Epithelial cell of esophagus (primary cell): ENCODE measurements at regions not wholly inside any gene's neighbourhood (a gene's known extent, or its start where the extent isn't known, plus 50 kb on each side); places are given as distances from the start of the nearest gene placed in this dataset.

Source experiments
- DNase-seq: peaks from one replicate; pipeline ENCODE4 v3.0.0; 2010; ENCODE audit warnings: low read depth
- H3K4me3 ChIP-seq: 2 replicates; pipeline ENCODE4 v1.5.1; 2011; ENCODE audit warnings: mild to moderate bottlenecking, low read length, control low read depth
- CTCF ChIP-seq: IDR thresholded peaks from 2 replicates; pipeline ENCODE4 v1.5.1; 2011; ENCODE audit warnings: low read depth, mild to moderate bottlenecking, low read length, control low read depth, inconsistent platforms; ENCODE audit not compliant: insufficient read depth; ENCODE audit errors: missing control alignments

GRCh38 chr3:194933465-194933864, 247.8 kb downstream of the FAM43A start:
- no peak for DNase-seq
- TF ChIP-seq CTCF, result no peak

GRCh38 chr3:194935061-194935460, 249.4 kb downstream of the FAM43A start:
- peak; percentile 57 for DNase-seq
- TF ChIP-seq CTCF, result no peak

More at GRCh38 chr3:194933465-194933864, 247.8 kb downstream of the FAM43A start:
- H3K4me3 ChIP-seq, result no peak overlapping the region

GRCh38 chr3:194935632-194936470, 250.2 kb downstream of the FAM43A start:
- no peak overlapping the region for H3K4me3 ChIP-seq
- TF ChIP-seq CTCF, result no peak
- no peak for DNase-seq

More at GRCh38 chr3:194935061-194935460, 249.4 kb downstream of the FAM43A start:
- no peak overlapping the region for H3K4me3 ChIP-seq

GRCh38 chr3:194936659-194937058, 251.0 kb downstream of the FAM43A start:
- no peak for TF ChIP-seq CTCF
- H3K4me3 ChIP-seq, result no peak overlapping the region
- no peak for DNase-seq

- TF ChIP-seq CTCF, result no peak
- DNase-seq, result no peak
These were observed 251.5 kb downstream of the FAM43A start for GRCh38 chr3:194937144-194937543.

GRCh38 chr3:194937882-194938321, 252.2 kb downstream of the FAM43A start:
- no peak for DNase-seq
- no peak for TF ChIP-seq CTCF

More at GRCh38 chr3:194937144-194937543, 251.5 kb downstream of the FAM43A start:
- H3K4me3 ChIP-seq, result no peak overlapping the region

More at GRCh38 chr3:194937882-194938321, 252.2 kb downstream of the FAM43A start:
- H3K4me3 ChIP-seq, result no peak overlapping the region
